ENCODE measurements at regions not wholly inside any gene's neighbourhood (a gene's known extent, or its start where the extent isn't known, plus 50 kb on each side); places are given as distances from the start of the nearest gene placed in this dataset.
"Not testable (repeated sequence)": the region's sequence is repeated elsewhere in the genome, so short reads cannot be mapped to it uniquely, and the experiment has no call there.

GRCh38 chr3:75850301-75851008 lies 65.1 kb upstream of the ZNF717 start:
- TF ChIP-seq, protein P1, sequence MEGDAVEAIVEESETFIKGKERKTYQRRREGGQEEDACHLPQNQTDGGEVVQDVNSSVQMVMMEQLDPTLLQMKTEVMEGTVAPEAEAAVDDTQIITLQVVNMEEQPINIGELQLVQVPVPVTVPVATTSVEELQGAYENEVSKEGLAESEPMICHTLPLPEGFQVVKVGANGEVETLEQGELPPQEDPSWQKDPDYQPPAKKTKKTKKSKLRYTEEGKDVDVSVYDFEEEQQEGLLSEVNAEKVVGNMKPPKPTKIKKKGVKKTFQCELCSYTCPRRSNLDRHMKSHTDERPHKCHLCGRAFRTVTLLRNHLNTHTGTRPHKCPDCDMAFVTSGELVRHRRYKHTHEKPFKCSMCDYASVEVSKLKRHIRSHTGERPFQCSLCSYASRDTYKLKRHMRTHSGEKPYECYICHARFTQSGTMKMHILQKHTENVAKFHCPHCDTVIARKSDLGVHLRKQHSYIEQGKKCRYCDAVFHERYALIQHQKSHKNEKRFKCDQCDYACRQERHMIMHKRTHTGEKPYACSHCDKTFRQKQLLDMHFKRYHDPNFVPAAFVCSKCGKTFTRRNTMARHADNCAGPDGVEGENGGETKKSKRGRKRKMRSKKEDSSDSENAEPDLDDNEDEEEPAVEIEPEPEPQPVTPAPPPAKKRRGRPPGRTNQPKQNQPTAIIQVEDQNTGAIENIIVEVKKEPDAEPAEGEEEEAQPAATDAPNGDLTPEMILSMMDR (IDR thresholded peaks at IDR 0.05), result not testable (repeated sequence)
- TF ChIP-seq ZFX (IDR thresholded peaks at IDR 0.05; ENCODE audit: borderline replicate concordance), result not testable (repeated sequence)
